Ovary (tissue), 7 donors: ENCODE measurements at regions not wholly inside any gene's neighbourhood (a gene's known extent, or its start where the extent isn't known, plus 50 kb on each side); places are given as distances from the start of the nearest gene placed in this dataset.

Source experiments
- DNase-seq, 5 donors: peaks; one replicate each; pipeline ENCODE4 v3.0.0-alpha.2; 2019 to 2020
- H3K27ac ChIP-seq, 2 donors: fragments of 200-600 bp; one replicate each; pipeline versions ENCODE4 v1.5.1 to v1.8.0; 2019 to 2022
- H3K27me3 ChIP-seq: fragments of 200-600 bp; one replicate; pipeline ENCODE4 v1.8.0; 2022
- H3K36me3 ChIP-seq: fragments of 200-600 bp; sonication (generic); one replicate; pipeline ENCODE4 v1.5.1; 2019
- H3K4me1 ChIP-seq: one replicate; pipeline ENCODE4 v1.8.1; 2013; ENCODE audit warnings: mild to moderate bottlenecking, moderate library complexity; ENCODE audit not compliant: insufficient read depth
- H3K4me3 ChIP-seq: fragments of 200-600 bp; sonication (generic); one replicate; pipeline ENCODE4 v1.5.1; 2017
- H3K9me3 ChIP-seq, 2 donors: fragments of 200-600 bp in 1 of 2; sonication (generic) in 1 of 2; one replicate each; pipeline versions ENCODE4 v1.5.1 to v1.8.1; 2013 to 2019; ENCODE audit warnings: mild to moderate bottlenecking in 1 of 2, moderate library complexity in 1 of 2
- EP300 ChIP-seq: sonication (generic); formaldehyde crosslinking; IDR thresholded peaks from one replicate; pipeline ENCODE4 v1.6.1; 2017; ENCODE audit warnings: antibody characterized with exemption
- POLR2A ChIP-seq: fragments of 450-650 bp; IDR thresholded peaks from one replicate; pipeline ENCODE4 v1.6.1; 2017; ENCODE audit warnings: antibody characterized with exemption, mild to moderate bottlenecking, moderate library complexity
- WGBS, 3 donors: extraction: QIAGEN DNeasy Blood & Tissue Kit in 1 of 3; methylation state at CpG; one replicate each; pipeline versions ENCODE4 v1.1.5 to v1.1.7; 2013 to 2017; 5-methylcytosine and 5-hydroxymethylcytosine counted together
- intact Hi-C, 4 donors: fragments of 100-400 bp; cut with DNase I; formaldehyde crosslinking; loops; one replicate each; pipeline versions ENCODE4 v1.11.0 to v1.15.1; 2022 to 2023
- TF ChIP-seq, protein P1 (sequence below), 3 donors: fragments of 450-650 bp in 2 of 3; fragments of 200-600 bp in 1 of 3; IDR thresholded peaks; one replicate each; pipeline versions ENCODE4 v1.5.1 to v1.8.0; 2016 to 2022; ENCODE audit warnings: antibody characterized with exemption in 3 of 3, mild to moderate bottlenecking in 1 of 3
- donor health status: DM: no; HTN: no; CAD: no; lungs with moderate emphysema.
- donor health status: DM: no; HTN: no; CAD: no.
- donor health status: Bipolar disorder and iron deficiency.
- donor health status: DM: no; HTN: no; CAD: no.
- donor health status: DM: yes; HTN: yes; CAD: no.

DNA sequence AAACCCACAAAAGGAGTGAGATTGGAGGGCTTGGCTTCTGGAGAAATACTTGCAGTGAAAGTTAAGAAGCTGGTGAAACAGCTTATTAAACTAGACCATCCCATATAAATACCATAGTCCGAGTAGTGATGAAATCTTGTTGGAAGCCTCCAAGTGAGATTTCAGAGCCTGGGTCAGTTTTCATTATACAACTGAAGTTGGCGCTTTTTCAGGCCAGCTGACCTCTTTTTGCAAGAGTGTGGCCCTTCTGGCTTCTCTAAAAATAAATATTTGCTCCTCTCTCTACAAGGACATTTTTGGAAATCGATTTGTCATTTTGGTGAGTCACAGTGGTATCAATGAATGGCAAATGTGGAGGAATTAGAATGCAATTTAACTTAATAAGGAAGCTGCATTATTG, 51.2 kb upstream of the THRB start:
- Histone ChIP-seq H3K36me3 (no peaks in the 10 kb centered on the region), H3K9me3 (no peaks in the 10 kb centered on the region), H3K4me3 (no peak overlapping the region), H3K27me3 (no peaks in the 10 kb centered on the region), H3K27ac (no peak overlapping the region), H3K4me1 (no peaks in the 10 kb centered on the region)
- intact Hi-C loops = no loop called here
- no peak for TF ChIP-seq POLR2A
- TF ChIP-seq, protein P1, sequence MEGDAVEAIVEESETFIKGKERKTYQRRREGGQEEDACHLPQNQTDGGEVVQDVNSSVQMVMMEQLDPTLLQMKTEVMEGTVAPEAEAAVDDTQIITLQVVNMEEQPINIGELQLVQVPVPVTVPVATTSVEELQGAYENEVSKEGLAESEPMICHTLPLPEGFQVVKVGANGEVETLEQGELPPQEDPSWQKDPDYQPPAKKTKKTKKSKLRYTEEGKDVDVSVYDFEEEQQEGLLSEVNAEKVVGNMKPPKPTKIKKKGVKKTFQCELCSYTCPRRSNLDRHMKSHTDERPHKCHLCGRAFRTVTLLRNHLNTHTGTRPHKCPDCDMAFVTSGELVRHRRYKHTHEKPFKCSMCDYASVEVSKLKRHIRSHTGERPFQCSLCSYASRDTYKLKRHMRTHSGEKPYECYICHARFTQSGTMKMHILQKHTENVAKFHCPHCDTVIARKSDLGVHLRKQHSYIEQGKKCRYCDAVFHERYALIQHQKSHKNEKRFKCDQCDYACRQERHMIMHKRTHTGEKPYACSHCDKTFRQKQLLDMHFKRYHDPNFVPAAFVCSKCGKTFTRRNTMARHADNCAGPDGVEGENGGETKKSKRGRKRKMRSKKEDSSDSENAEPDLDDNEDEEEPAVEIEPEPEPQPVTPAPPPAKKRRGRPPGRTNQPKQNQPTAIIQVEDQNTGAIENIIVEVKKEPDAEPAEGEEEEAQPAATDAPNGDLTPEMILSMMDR (IDR thresholded peaks at IDR 0.05) = no peak
- 42 to 72% (median 52%) methylated on average over 3 of the region's 3 CpGs for WGBS, 3 donors
- peak in 1 of 5 donors; percentile 19 for DNase-seq

DNA sequence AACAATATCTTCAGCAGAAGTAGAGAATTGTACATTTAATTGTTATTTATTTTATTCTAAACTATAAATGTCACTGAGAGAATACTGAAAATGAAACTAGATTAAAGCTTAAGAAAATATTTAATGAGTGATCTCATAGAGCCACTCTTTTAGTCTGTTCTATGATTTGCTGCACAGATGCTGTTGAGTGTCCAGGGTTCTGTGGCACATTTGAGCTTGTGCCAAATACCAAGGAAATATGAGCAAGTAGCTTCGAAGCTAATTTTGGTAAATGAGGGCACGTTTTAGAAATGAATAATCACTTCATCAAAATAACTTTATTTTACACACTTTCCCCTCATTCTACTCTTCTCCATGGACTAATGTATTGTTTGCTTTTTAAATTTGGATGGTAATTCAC, 53.6 kb upstream of the THRB start:
- no peak overlapping the region for H3K4me3 ChIP-seq
- TF ChIP-seq EP300 (no peak), POLR2A (no peak)
- TF ChIP-seq, protein P1 (IDR thresholded peaks at IDR 0.05) = no peak
- H3K9me3 ChIP-seq = no peaks in the 10 kb centered on the region
- DNase-seq = no peak
- no peaks in the 10 kb centered on the region for H3K36me3 ChIP-seq
- H3K27me3 ChIP-seq = no peaks in the 10 kb centered on the region
- H3K27ac ChIP-seq = no peak overlapping the region
- intact Hi-C loops = no loop called here
- no peaks in the 10 kb centered on the region for H3K4me1 ChIP-seq
- WGBS, 3 donors = 46 to 58% (median 47%) methylated on average over 2 of the region's 2 CpGs

DNA sequence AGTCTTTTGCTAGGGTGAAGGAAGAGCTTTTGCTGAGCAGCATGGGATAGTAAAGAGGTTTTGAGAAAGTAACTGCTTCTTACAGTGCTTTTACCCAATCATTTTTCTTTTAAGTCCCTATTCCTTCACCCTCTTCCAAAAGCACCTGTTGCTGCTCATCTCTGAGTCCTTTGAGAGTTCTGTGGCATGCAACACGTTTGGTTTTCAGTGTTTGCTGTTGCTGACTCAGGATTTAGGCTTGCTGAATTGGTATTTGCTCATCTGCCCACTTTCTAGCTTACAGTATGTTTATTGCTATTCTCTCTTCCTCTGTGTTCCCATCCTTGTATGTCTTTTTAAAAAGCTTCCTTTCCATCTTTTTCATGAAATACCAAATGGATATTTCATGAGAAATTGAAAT, 55.9 kb upstream of the THRB start:
- Histone ChIP-seq H3K4me1 (no peaks in the 10 kb centered on the region), H3K9me3 (no peaks in the 10 kb centered on the region), H3K27ac (no peak overlapping the region), H3K27me3 (no peaks in the 10 kb centered on the region), H3K4me3 (no peak overlapping the region), H3K36me3 (no peaks in the 10 kb centered on the region)
- TF ChIP-seq EP300 = no peak
- WGBS, 3 donors = 0 to 15% (median 12%) methylated on average over 1 of the region's 1 CpG
- DNase-seq = no peak
- intact Hi-C loops = no loop called here

DNA sequence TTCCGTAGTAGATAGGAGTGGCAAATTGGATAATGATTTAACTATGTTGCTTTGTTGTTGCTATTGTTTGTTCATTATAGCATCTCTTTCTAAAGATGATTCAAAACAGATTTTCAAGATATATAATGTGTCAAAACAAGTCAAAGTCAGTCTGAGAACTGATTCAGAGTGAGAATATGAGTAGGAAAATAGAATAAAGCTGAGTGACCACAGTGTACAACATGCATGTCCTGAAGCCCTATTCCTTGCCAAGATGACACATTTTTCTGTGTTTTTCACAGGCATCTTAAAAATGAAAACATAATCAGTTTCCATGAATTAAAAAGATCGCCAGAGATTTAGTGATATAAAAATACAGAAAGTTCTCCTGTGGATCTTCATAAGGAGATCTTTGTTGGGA, 57.0 kb upstream of the THRB start:
- Histone ChIP-seq H3K4me1 (no peaks in the 10 kb centered on the region), H3K4me3 (no peak overlapping the region), H3K27me3 (no peaks in the 10 kb centered on the region), H3K36me3 (no peaks in the 10 kb centered on the region), H3K27ac (no peak overlapping the region), H3K9me3 (no peaks in the 10 kb centered on the region)
- no peak for DNase-seq
- WGBS, 3 donors = 82 to 84% (median 83%) methylated on average over 2 of the region's 2 CpGs
- intact Hi-C loops = no loop called here
- TF ChIP-seq EP300 (no peak), POLR2A (no peak)
- TF ChIP-seq, protein P1 (IDR thresholded peaks at IDR 0.05) = no peak

- no peaks in the 10 kb centered on the region for H3K4me1 ChIP-seq
- DNase-seq = no peak
- no peak overlapping the region for H3K27ac ChIP-seq
- H3K36me3 ChIP-seq = no peaks in the 10 kb centered on the region
- H3K4me3 ChIP-seq = no peak overlapping the region
- TF ChIP-seq POLR2A = no peak
- TF ChIP-seq EP300 = no peak
- 88 to 95% (median 88%) methylated on average over 3 of the region's 3 CpGs for WGBS, 3 donors
- intact Hi-C loops = no loop called here
- H3K9me3 ChIP-seq = no peaks in the 10 kb centered on the region
- no peaks in the 10 kb centered on the region for H3K27me3 ChIP-seq
Measured at GRCh38 chr3:24562895-24563294, 68.2 kb upstream of the THRB start.

DNA sequence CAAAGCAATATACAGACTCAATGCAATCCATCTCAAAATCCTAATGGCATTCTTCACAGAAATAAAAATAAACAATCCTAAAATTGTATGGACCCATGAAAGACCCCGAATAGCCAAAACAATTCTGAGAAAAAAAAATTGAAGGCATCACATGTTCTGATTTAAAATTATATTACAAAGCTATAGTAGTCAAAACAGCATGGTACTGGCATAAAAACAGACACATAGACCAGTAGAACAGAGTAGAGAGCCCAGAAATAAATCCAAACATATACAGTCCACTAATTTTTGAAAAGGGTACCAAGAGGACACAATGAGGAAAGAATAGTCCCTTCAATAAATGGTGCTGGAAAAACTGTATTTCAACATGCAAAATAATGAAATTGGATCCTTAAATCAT, 70.4 kb upstream of the THRB start:
- no peaks in the 10 kb centered on the region for H3K36me3 ChIP-seq
- TF ChIP-seq EP300 (no peak), POLR2A (no peak)
- TF ChIP-seq, protein P1 (IDR thresholded peaks at IDR 0.05) = no peak
- no peak for DNase-seq
- 59 to 69% (median 63%) methylated on average over 1 of the region's 1 CpG for WGBS, 3 donors
- no peak overlapping the region for H3K4me3 ChIP-seq
- H3K4me1 ChIP-seq = no peaks in the 10 kb centered on the region
- no peaks in the 10 kb centered on the region for H3K27me3 ChIP-seq
- intact Hi-C loops = no loop called here
- H3K27ac ChIP-seq = no peak overlapping the region
- H3K9me3 ChIP-seq = no peaks in the 10 kb centered on the region
